HuH-7 (cell line): ENCODE measurements at regions not wholly inside any gene's neighbourhood (a gene's known extent, or its start where the extent isn't known, plus 50 kb on each side); places are given as distances from the start of the nearest gene placed in this dataset.
"Not testable (repeated sequence)": the region's sequence is repeated elsewhere in the genome, so short reads cannot be mapped to it uniquely, and the experiment has no call there.

ENCODE experiments used
- DNase-seq: peaks from one replicate; pipeline ENCODE4 v3.0.0; 2011; ENCODE audit warnings: low spot score

- DNase-seq = no peak
Measured at GRCh38 chr7:64469673-64470072, 93.2 kb downstream of the ZNF680 start.

GRCh38 chr7:64465551-64465950 is 97.3 kb downstream of the ZNF680 start:
- DNase-seq = no peak

- peak; percentile 36 for DNase-seq
Measured at GRCh38 chr7:64463636-64464375, 99.1 kb downstream of the ZNF680 start.

GRCh38 chr7:64459858-64460257 is 103.0 kb downstream of the ZNF680 start:
- DNase-seq = not testable (repeated sequence)

- DNase-seq = no peak
Measured at GRCh38 chr7:64433590-64433989, 119.8 kb downstream of the ZNF736 start.

GRCh38 chr7:64431838-64432237 is 118.1 kb downstream of the ZNF736 start:
- DNase-seq = no peak

GRCh38 chr7:64429232-64429631 is 115.5 kb downstream of the ZNF736 start:
- no peak for DNase-seq

- DNase-seq = not testable (repeated sequence)
Measured at GRCh38 chr7:64425436-64425835, 111.7 kb downstream of the ZNF736 start.

GRCh38 chr7:64407148-64407547 is 93.4 kb downstream of the ZNF736 start:
- DNase-seq = no peak
